ENCODE measurements at regions not wholly inside any gene's neighbourhood (a gene's known extent, or its start where the extent isn't known, plus 50 kb on each side); places are given as distances from the start of the nearest gene placed in this dataset.

- TF ChIP-seq, protein P1, sequence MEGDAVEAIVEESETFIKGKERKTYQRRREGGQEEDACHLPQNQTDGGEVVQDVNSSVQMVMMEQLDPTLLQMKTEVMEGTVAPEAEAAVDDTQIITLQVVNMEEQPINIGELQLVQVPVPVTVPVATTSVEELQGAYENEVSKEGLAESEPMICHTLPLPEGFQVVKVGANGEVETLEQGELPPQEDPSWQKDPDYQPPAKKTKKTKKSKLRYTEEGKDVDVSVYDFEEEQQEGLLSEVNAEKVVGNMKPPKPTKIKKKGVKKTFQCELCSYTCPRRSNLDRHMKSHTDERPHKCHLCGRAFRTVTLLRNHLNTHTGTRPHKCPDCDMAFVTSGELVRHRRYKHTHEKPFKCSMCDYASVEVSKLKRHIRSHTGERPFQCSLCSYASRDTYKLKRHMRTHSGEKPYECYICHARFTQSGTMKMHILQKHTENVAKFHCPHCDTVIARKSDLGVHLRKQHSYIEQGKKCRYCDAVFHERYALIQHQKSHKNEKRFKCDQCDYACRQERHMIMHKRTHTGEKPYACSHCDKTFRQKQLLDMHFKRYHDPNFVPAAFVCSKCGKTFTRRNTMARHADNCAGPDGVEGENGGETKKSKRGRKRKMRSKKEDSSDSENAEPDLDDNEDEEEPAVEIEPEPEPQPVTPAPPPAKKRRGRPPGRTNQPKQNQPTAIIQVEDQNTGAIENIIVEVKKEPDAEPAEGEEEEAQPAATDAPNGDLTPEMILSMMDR (IDR thresholded peaks at IDR 0.05 in 8 of 11, conservative IDR thresholded peaks at IDR 0.05 in 3 of 11): no peak
- TF ChIP-seq POLR2A (IDR thresholded peaks at IDR 0.05) (no peak), POLR2AphosphoS5 (IDR thresholded peaks at IDR 0.05) (no peak)
These were observed 117.2 kb downstream of the SLC25A24 start for GRCh38 chr1:108082738-108083562.
